ENCODE measurements at regions not wholly inside any gene's neighbourhood (a gene's known extent, or its start where the extent isn't known, plus 50 kb on each side); places are given as distances from the start of the nearest gene placed in this dataset.

GRCh38 chr2:137826373-137827372, 137.6 kb upstream of the HNMT start:
- H3K9me3 ChIP-seq (ENCODE audit: control insufficient read depth, low read length): no peaks in the 10 kb centered on the region
- no peaks in the 10 kb centered on the region for H3K79me2 ChIP-seq
- no peak overlapping the region for H3K4me2 ChIP-seq (ENCODE audit: low read length)
- no peaks in the 10 kb centered on the region for H3K36me3 ChIP-seq (ENCODE audit: control insufficient read depth, insufficient read depth, low read length)
- no peak overlapping the region for H3K4me3 ChIP-seq (ENCODE audit: low read depth, low read length)
- H3K27ac ChIP-seq: no peak overlapping the region
- no peak overlapping the region for H3K9ac ChIP-seq
- H3K4me1 ChIP-seq: no peaks in the 10 kb centered on the region
- no peaks in the 10 kb centered on the region for H3K27me3 ChIP-seq (ENCODE audit: control insufficient read depth, insufficient read depth, low read length)
- no peak for TF ChIP-seq CTCF (IDR thresholded peaks at IDR 0.05)
- no peak overlapping the region for H2AFZ ChIP-seq

- TF ChIP-seq CTCF (IDR thresholded peaks at IDR 0.05): no peak
- Histone ChIP-seq H3K4me1 (no peaks in the 10 kb centered on the region), H3K9ac (no peak overlapping the region), H3K27ac (no peak overlapping the region), H2AFZ (no peak overlapping the region), H3K36me3 (ENCODE audit: control insufficient read depth, insufficient read depth, low read length) (no peaks in the 10 kb centered on the region), H3K79me2 (no peaks in the 10 kb centered on the region), H3K9me3 (ENCODE audit: control insufficient read depth, low read length) (no peaks in the 10 kb centered on the region), H3K4me2 (ENCODE audit: low read length) (no peak overlapping the region), H3K4me3 (ENCODE audit: low read depth, low read length) (no peak overlapping the region), H3K27me3 (ENCODE audit: control insufficient read depth, insufficient read depth, low read length) (no peaks in the 10 kb centered on the region)
Measured at GRCh38 chr2:137828624-137829023, 135.6 kb upstream of the HNMT start.

GRCh38 chr2:137829251-137829650, 135.0 kb upstream of the HNMT start:
- H3K79me2 ChIP-seq: no peaks in the 10 kb centered on the region
- H3K9ac ChIP-seq: no peak overlapping the region
- H3K27me3 ChIP-seq (ENCODE audit: control insufficient read depth, insufficient read depth, low read length): no peaks in the 10 kb centered on the region
- H3K27ac ChIP-seq: no peak overlapping the region
- no peak for TF ChIP-seq CTCF (IDR thresholded peaks at IDR 0.05)
- no peaks in the 10 kb centered on the region for H3K4me1 ChIP-seq
- no peak overlapping the region for H3K4me2 ChIP-seq (ENCODE audit: low read length)
- H3K4me3 ChIP-seq (ENCODE audit: low read depth, low read length): no peak overlapping the region
- H3K9me3 ChIP-seq (ENCODE audit: control insufficient read depth, low read length): no peaks in the 10 kb centered on the region
- H3K36me3 ChIP-seq (ENCODE audit: control insufficient read depth, insufficient read depth, low read length): no peaks in the 10 kb centered on the region
- no peak overlapping the region for H2AFZ ChIP-seq

GRCh38 chr2:137834760-137835379, 129.4 kb upstream of the HNMT start:
- H3K4me3 ChIP-seq (ENCODE audit: low read depth, low read length): no peak overlapping the region
- H3K27ac ChIP-seq: no peak overlapping the region
- no peak overlapping the region for H3K9ac ChIP-seq
- H3K4me1 ChIP-seq: no peaks in the 10 kb centered on the region
- H3K9me3 ChIP-seq (ENCODE audit: control insufficient read depth, low read length): no peaks in the 10 kb centered on the region
- no peak for TF ChIP-seq CTCF (IDR thresholded peaks at IDR 0.05)
- no peaks in the 10 kb centered on the region for H3K27me3 ChIP-seq (ENCODE audit: control insufficient read depth, insufficient read depth, low read length)
- H3K79me2 ChIP-seq: no peaks in the 10 kb centered on the region
- H3K36me3 ChIP-seq (ENCODE audit: control insufficient read depth, insufficient read depth, low read length): no peaks in the 10 kb centered on the region
- H2AFZ ChIP-seq: no peak overlapping the region
- H3K4me2 ChIP-seq (ENCODE audit: low read length): no peak overlapping the region

Data from parathyroid adenoma (tissue), 2 donors.